H1 (cell line): ENCODE measurements at regions not wholly inside any gene's neighbourhood (a gene's known extent, or its start where the extent isn't known, plus 50 kb on each side); places are given as distances from the start of the nearest gene placed in this dataset.

Experiments
- BCL11A ChIP-seq, 2 experiments: IDR thresholded peaks; one replicate each; pipeline ENCODE4 v1.6.1; 2011; ENCODE audit warnings: low read depth in 2 of 2, low read length in 2 of 2, mild to moderate bottlenecking in 2 of 2
- EZH2 ChIP-seq: fragments of 200-600 bp; sonication (generic); IDR thresholded peaks from 2 replicates; pipeline ENCODE4 v1.7.1; 2012; ENCODE audit warnings: low read depth, mild to moderate bottlenecking, moderate library complexity, low read length, inconsistent platforms; ENCODE audit not compliant: severe bottlenecking
- GABPA ChIP-seq: IDR thresholded peaks from 2 replicates; pipeline ENCODE4 v1.6.1; 2011; ENCODE audit warnings: mild to moderate bottlenecking, low read length, moderate library complexity, borderline replicate concordance; ENCODE audit not compliant: insufficient read depth
- MAX ChIP-seq: IDR thresholded peaks from 2 replicates; pipeline ENCODE4 v1.6.1; 2012; ENCODE audit warnings: inconsistent platforms
- POLR2A ChIP-seq, 2 experiments: IDR thresholded peaks; 1 replicate in 1 of 2; 2 replicates in 1 of 2; pipeline ENCODE4 v1.6.1; 2011; ENCODE audit warnings: low read depth in 2 of 2, low read length in 2 of 2, mild to moderate bottlenecking in 2 of 2; ENCODE audit errors: control extremely low read depth in 1 of 2
- POLR2AphosphoS5 ChIP-seq: IDR thresholded peaks from 2 replicates; pipeline ENCODE4 v1.6.1; 2011; ENCODE audit warnings: low read depth, low read length
- RNF2 ChIP-seq: fragments of 200-900, 300-1000 bp; sonication (generic); IDR thresholded peaks from 2 replicates; pipeline ENCODE4 v1.7.1; 2016; ENCODE audit warnings: borderline replicate concordance, low read depth, mild to moderate bottlenecking, antibody characterized with exemption, low read length; ENCODE audit not compliant: poor library complexity, severe bottlenecking; ENCODE audit errors: missing control alignments
- TF ChIP-seq, protein P1 (sequence below), 3 experiments: IDR thresholded peaks; 1 replicate in 2 of 3; 2 replicates in 1 of 3; pipeline versions ENCODE4 v1.5.1 to v1.6.1; 2011; ENCODE audit warnings: low read length in 3 of 3, mild to moderate bottlenecking in 3 of 3, inconsistent platforms in 2 of 3, low read depth in 1 of 3, moderate library complexity in 1 of 3; ENCODE audit not compliant: insufficient read depth in 1 of 3; ENCODE audit errors: control extremely low read depth in 1 of 3

GRCh38 chr2:52959801-52960200 lies 807.8 kb upstream of the CHAC2 start:
- TF ChIP-seq, protein P1, sequence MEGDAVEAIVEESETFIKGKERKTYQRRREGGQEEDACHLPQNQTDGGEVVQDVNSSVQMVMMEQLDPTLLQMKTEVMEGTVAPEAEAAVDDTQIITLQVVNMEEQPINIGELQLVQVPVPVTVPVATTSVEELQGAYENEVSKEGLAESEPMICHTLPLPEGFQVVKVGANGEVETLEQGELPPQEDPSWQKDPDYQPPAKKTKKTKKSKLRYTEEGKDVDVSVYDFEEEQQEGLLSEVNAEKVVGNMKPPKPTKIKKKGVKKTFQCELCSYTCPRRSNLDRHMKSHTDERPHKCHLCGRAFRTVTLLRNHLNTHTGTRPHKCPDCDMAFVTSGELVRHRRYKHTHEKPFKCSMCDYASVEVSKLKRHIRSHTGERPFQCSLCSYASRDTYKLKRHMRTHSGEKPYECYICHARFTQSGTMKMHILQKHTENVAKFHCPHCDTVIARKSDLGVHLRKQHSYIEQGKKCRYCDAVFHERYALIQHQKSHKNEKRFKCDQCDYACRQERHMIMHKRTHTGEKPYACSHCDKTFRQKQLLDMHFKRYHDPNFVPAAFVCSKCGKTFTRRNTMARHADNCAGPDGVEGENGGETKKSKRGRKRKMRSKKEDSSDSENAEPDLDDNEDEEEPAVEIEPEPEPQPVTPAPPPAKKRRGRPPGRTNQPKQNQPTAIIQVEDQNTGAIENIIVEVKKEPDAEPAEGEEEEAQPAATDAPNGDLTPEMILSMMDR (IDR thresholded peaks at IDR 0.05; ENCODE audit: control extremely low read depth in 1 of 3, insufficient read depth in 1 of 3, low read depth in 1 of 3, low read length in 3 of 3): no peak
- no peak for TF ChIP-seq POLR2AphosphoS5
- TF ChIP-seq POLR2A (IDR thresholded peaks at IDR 0.05; ENCODE audit: control extremely low read depth in 1 of 2, low read depth in 2 of 2, low read length in 2 of 2): no peak
- TF ChIP-seq RNF2: no peak
- TF ChIP-seq GABPA: no peak
- TF ChIP-seq BCL11A (IDR thresholded peaks at IDR 0.05; ENCODE audit: low read depth in 2 of 2, low read length in 2 of 2): no peak
- TF ChIP-seq EZH2: no peak
- TF ChIP-seq MAX: no peak
